CD4-positive, CD25-positive, alpha-beta regulatory T cell (primary cell): ENCODE measurements at regions not wholly inside any gene's neighbourhood (a gene's known extent, or its start where the extent isn't known, plus 50 kb on each side); places are given as distances from the start of the nearest gene placed in this dataset.

Source experiments
- ATAC-seq, 2 donors: fragments of 150-1000 bp; cut with Tn5 transposase; one replicate each; pipeline ENCODE4 v1.10.0; 2021; ENCODE audit warnings: low read depth in 2 of 2, moderate number of reproducible peaks in 2 of 2, moderate library complexity in 1 of 2
- DNase-seq, 3 donors: peaks; one replicate each; pipeline versions ENCODE4 v3.0.0 to v3.0.0-alpha.2; 2012 to 2022; ENCODE audit warnings: mixed read lengths in 1 of 3
- H3K27ac ChIP-seq: one replicate; pipeline ENCODE4 v1.7.0; 2013; ENCODE audit warnings: mild to moderate bottlenecking, low read length; ENCODE audit not compliant: insufficient read depth, poor library complexity, severe bottlenecking
- H3K27me3 ChIP-seq: one replicate; pipeline ENCODE4 v1.7.0; 2013; ENCODE audit warnings: low read length; ENCODE audit not compliant: control insufficient read depth, insufficient read depth
- H3K36me3 ChIP-seq: one replicate; pipeline ENCODE4 v1.7.0; 2013; ENCODE audit warnings: mild to moderate bottlenecking, low read length, moderate library complexity; ENCODE audit not compliant: control insufficient read depth, insufficient read depth
- H3K4me1 ChIP-seq: 2 replicates; pipeline ENCODE4 v1.7.0; 2013; ENCODE audit warnings: mild to moderate bottlenecking, low read length; ENCODE audit not compliant: insufficient read depth, control insufficient read depth, poor library complexity, severe bottlenecking
- H3K4me3 ChIP-seq: one replicate; pipeline ENCODE4 v1.7.0; 2013; ENCODE audit warnings: low read depth, mild to moderate bottlenecking, low read length, moderate library complexity
- H3K9me3 ChIP-seq, 2 experiments: 1 replicate in 1 of 2; 2 replicates in 1 of 2; pipeline ENCODE4 v1.7.0; 2013; ENCODE audit warnings: low read length in 2 of 2, mild to moderate bottlenecking in 1 of 2, moderate library complexity in 1 of 2; ENCODE audit not compliant: control insufficient read depth in 2 of 2
- H3K27ac Mint-ChIP-seq, 3 donors: one replicate each; pipeline ENCODE4 v1.8.0; 2020 to 2022; ENCODE audit warnings: mild to moderate bottlenecking in 3 of 3, mixed read lengths in 3 of 3, moderate library complexity in 2 of 3
- H3K27me3 Mint-ChIP-seq: one replicate; pipeline ENCODE4 v1.8.0; 2022; ENCODE audit warnings: mild to moderate bottlenecking, mixed read lengths
- H3K36me3 Mint-ChIP-seq: one replicate; pipeline ENCODE4 v1.8.0; 2020; ENCODE audit warnings: mixed read lengths
- H3K4me1 Mint-ChIP-seq, 4 donors: one replicate each; pipeline ENCODE4 v1.8.0; 2020 to 2022; ENCODE audit warnings: mixed read lengths in 4 of 4, mild to moderate bottlenecking in 1 of 4
- H3K4me3 Mint-ChIP-seq, 4 donors: one replicate each; pipeline ENCODE4 v1.8.0; 2020 to 2022; ENCODE audit warnings: mild to moderate bottlenecking in 4 of 4, mixed read lengths in 4 of 4, moderate library complexity in 3 of 4
- H3K9me3 Mint-ChIP-seq, 7 donors: one replicate each; pipeline ENCODE4 v1.8.0; 2020 to 2022; ENCODE audit warnings: mixed read lengths in 7 of 7, mild to moderate bottlenecking in 3 of 7, moderate library complexity in 2 of 7

DNA sequence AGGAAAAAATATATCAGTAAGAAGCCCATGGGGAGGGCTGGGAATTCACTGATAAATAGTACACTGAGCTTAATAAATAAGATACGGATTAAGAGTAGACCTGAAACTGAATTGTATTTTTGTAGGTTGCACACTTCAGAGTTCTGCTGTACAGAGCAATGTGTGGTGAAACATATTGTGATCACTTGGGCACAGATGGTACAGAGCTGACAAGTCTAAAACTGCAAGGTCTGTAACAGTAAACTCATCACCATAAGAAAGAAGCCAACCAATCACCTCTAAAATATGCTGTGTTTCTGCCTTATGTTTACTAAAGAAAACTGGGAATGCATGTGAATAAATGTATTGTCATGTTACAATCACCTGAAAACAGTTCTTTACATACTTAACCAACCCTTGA lies 360.7 kb downstream of the MRPL39 start:
- Histone ChIP-seq H3K36me3 (no peaks in the 10 kb centered on the region), H3K27ac (no peak overlapping the region), H3K27me3 (no peaks in the 10 kb centered on the region), H3K9me3 (no peaks in the 10 kb centered on the region), H3K4me1 (no peaks in the 10 kb centered on the region), H3K4me3 (no peak overlapping the region)
- no peaks in the 10 kb centered on the region for H3K27me3 Mint-ChIP-seq
- no peak overlapping the region for H3K4me3 Mint-ChIP-seq
- H3K36me3 Mint-ChIP-seq, result no peaks in the 10 kb centered on the region
- DNase-seq, result no peak
- no peaks in the 10 kb centered on the region for H3K4me1 Mint-ChIP-seq
- H3K9me3 Mint-ChIP-seq, result peaks cover 0 to 5% (median 0%) of the 10 kb centered on the region in 7 donors
- no peak for ATAC-seq
- no peak overlapping the region for H3K27ac Mint-ChIP-seq

GRCh38 chr21:25244735-25245134 lies 362.5 kb downstream of the MRPL39 start:
- Histone ChIP-seq H3K9me3 (no peaks in the 10 kb centered on the region), H3K27me3 (no peaks in the 10 kb centered on the region), H3K36me3 (no peaks in the 10 kb centered on the region), H3K27ac (no peak overlapping the region), H3K4me3 (no peak overlapping the region), H3K4me1 (no peaks in the 10 kb centered on the region)
- Mint-ChIP-seq H3K9me3 (peaks cover 0 to 9% (median 0%) of the 10 kb centered on the region in 7 donors), H3K36me3 (no peaks in the 10 kb centered on the region), H3K27ac (no peak overlapping the region), H3K4me3 (no peak overlapping the region), H3K27me3 (no peaks in the 10 kb centered on the region), H3K4me1 (no peaks in the 10 kb centered on the region)
- DNase-seq (no peak), ATAC-seq (no peak)

- Histone ChIP-seq H3K4me1 (no peaks in the 10 kb centered on the region), H3K27ac (no peak overlapping the region), H3K4me3 (no peak overlapping the region), H3K27me3 (no peaks in the 10 kb centered on the region), H3K36me3 (no peaks in the 10 kb centered on the region), H3K9me3 (no peaks in the 10 kb centered on the region)
- no peak overlapping the region for H3K4me3 Mint-ChIP-seq
- H3K27ac Mint-ChIP-seq, result no peak overlapping the region
- peaks cover 0 to 11% (median 1%) of the 10 kb centered on the region in 7 donors for H3K9me3 Mint-ChIP-seq
- no peak for DNase-seq
- H3K4me1 Mint-ChIP-seq, result no peaks in the 10 kb centered on the region
- H3K36me3 Mint-ChIP-seq, result no peaks in the 10 kb centered on the region
- ATAC-seq, result no peak
- no peaks in the 10 kb centered on the region for H3K27me3 Mint-ChIP-seq
These were observed 363.5 kb downstream of the MRPL39 start for GRCh38 chr21:25243808-25244207.

- DNase-seq, result no peak
- H3K9me3 Mint-ChIP-seq, result peaks cover 1 to 29% (median 4%) of the 10 kb centered on the region in 7 donors
- ATAC-seq, result no peak
- no peaks in the 10 kb centered on the region for H3K27me3 ChIP-seq
- H3K27ac Mint-ChIP-seq, result no peak overlapping the region
- no peak overlapping the region for H3K4me3 ChIP-seq
- no peaks in the 10 kb centered on the region for H3K36me3 Mint-ChIP-seq
- H3K36me3 ChIP-seq, result no peaks in the 10 kb centered on the region
- H3K4me1 ChIP-seq, result no peaks in the 10 kb centered on the region
- H3K27me3 Mint-ChIP-seq, result no peaks in the 10 kb centered on the region
- H3K4me1 Mint-ChIP-seq, result no peaks in the 10 kb centered on the region
- H3K9me3 ChIP-seq, result no peaks in the 10 kb centered on the region
- no peak overlapping the region for H3K4me3 Mint-ChIP-seq
- no peak overlapping the region for H3K27ac ChIP-seq
These were observed 366.3 kb downstream of the MRPL39 start for GRCh38 chr21:25240974-25241373.

- Histone ChIP-seq H3K4me1 (no peaks in the 10 kb centered on the region), H3K9me3 (no peaks in the 10 kb centered on the region), H3K36me3 (no peaks in the 10 kb centered on the region), H3K27ac (no peak overlapping the region), H3K4me3 (no peak overlapping the region), H3K27me3 (no peaks in the 10 kb centered on the region)
- ATAC-seq (no peak), DNase-seq (no peak)
- H3K9me3 Mint-ChIP-seq, result peaks cover 1 to 26% (median 5%) of the 10 kb centered on the region in 7 donors
- no peaks in the 10 kb centered on the region for H3K27me3 Mint-ChIP-seq
- no peak overlapping the region for H3K4me3 Mint-ChIP-seq
- no peaks in the 10 kb centered on the region for H3K4me1 Mint-ChIP-seq
- peak overlapping the region in 1 of 3 donors; percentile 10 for H3K27ac Mint-ChIP-seq
- H3K36me3 Mint-ChIP-seq, result no peaks in the 10 kb centered on the region
These were observed 372.2 kb downstream of the MRPL39 start for GRCh38 chr21:25234857-25235801.

DNA sequence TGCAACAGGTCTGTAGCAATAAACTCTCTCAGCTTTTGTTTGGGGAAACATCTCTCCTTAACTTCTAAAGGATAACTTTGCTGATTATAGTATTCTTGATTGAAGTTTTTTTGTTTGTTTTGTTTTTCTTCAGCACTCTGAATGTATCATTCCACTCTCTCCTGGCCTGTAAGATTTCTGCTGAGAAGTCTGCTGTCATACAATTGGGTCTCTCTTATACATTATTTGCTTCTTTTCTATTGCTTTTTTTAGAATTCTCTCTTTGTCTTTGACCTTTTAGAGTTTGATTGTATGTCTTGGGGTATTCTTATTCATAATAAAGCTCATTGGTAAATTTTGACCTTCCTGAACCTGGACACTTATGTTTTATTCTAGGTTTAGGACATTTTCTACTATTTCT lies 386.3 kb downstream of the MRPL39 start:
- ATAC-seq, result no peak

DNA sequence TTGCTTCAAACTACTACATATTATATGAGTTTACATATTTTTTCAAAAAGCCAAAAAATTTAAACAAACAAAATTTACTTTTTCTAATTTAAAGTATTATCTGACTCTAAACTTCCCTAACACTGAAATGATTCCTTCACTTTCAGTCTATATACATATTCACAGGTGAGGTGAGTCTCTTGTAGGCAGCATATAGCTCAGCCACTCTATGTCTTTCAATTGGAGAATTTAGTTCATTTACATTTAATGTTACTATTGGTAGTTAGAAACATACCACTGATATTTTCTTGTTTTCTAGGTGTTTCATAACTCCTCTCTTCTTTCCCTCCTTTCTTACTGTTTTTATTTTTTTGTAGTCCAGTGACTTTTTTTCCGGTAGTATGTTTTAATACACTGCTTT lies 387.1 kb downstream of the MRPL39 start:
- Mint-ChIP-seq H3K27ac (no peak overlapping the region), H3K9me3 (peaks cover 4 to 18% (median 9%) of the 10 kb centered on the region in 7 donors), H3K4me3 (no peak overlapping the region), H3K27me3 (no peaks in the 10 kb centered on the region), H3K36me3 (no peaks in the 10 kb centered on the region), H3K4me1 (no peaks in the 10 kb centered on the region)
- no peak for DNase-seq
- ATAC-seq, result no peak
- no peaks in the 10 kb centered on the region for H3K27me3 ChIP-seq
- H3K27ac ChIP-seq, result no peak overlapping the region
- no peak overlapping the region for H3K4me3 ChIP-seq
- H3K36me3 ChIP-seq, result no peaks in the 10 kb centered on the region
- peaks cover 0 to 10% of the 10 kb centered on the region in 2 experiments for H3K9me3 ChIP-seq
- H3K4me1 ChIP-seq, result no peaks in the 10 kb centered on the region

More for the DNA sequence above, 386.3 kb downstream of the MRPL39 start:
- no peak for DNase-seq
- H3K27me3 Mint-ChIP-seq, result no peaks in the 10 kb centered on the region
- no peak overlapping the region for H3K27ac Mint-ChIP-seq
- H3K4me3 Mint-ChIP-seq, result no peak overlapping the region
- Histone ChIP-seq H3K36me3 (no peaks in the 10 kb centered on the region), H3K4me3 (no peak overlapping the region), H3K27ac (no peak overlapping the region), H3K4me1 (no peaks in the 10 kb centered on the region), H3K27me3 (no peaks in the 10 kb centered on the region), H3K9me3 (peaks cover 0 to 10% of the 10 kb centered on the region in 2 experiments)
- H3K9me3 Mint-ChIP-seq, result peaks cover 4 to 18% (median 9%) of the 10 kb centered on the region in 7 donors
- H3K36me3 Mint-ChIP-seq, result no peaks in the 10 kb centered on the region
- no peaks in the 10 kb centered on the region for H3K4me1 Mint-ChIP-seq
